ENCODE measurements at regions not wholly inside any gene's neighbourhood (a gene's known extent, or its start where the extent isn't known, plus 50 kb on each side); places are given as distances from the start of the nearest gene placed in this dataset.

DNA sequence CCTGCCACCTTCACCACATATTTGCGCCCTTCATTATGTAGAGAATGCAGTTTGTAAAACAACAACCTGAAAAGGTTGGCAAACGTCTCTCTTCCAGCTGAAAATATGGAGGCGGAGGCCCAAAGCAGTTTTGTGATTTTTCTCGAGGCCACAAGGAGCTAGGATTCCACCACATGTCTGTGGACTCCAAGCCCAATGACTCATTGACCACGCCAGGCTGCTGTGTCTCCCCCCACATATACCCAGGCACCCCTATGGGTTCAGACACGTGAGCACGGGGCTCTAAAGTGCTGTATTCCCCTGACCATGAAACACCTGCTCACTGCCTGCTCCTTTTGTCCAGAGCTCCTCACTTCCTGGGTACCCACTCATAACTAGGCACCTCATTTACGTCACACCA, 121.4 kb upstream of the CDH5 start:
- ATAC-seq = no peak
- Histone ChIP-seq H3K27ac (ENCODE audit: low read depth, low read length) (no peak overlapping the region), H3K36me3 (ENCODE audit: control insufficient read depth in 1 of 2, insufficient read depth in 2 of 2, low read length in 2 of 2) (no peaks in the 10 kb centered on the region), H4K20me1 (ENCODE audit: insufficient read depth) (no peaks in the 10 kb centered on the region), H3K79me2 (ENCODE audit: insufficient read depth, low read length) (no peaks in the 10 kb centered on the region), H3K4me2 (ENCODE audit: low read length) (no peak overlapping the region), H3K4me3 (replicated peaks in 1 of 2; ENCODE audit: low read depth in 1 of 2, low read length in 2 of 2) (no peak overlapping the region), H2AFZ (ENCODE audit: low read depth, low read length, poor library complexity, severe bottlenecking) (no peak overlapping the region), H3K4me1 (ENCODE audit: control insufficient read depth in 1 of 2, insufficient read depth in 2 of 2, low read length in 2 of 2) (no peaks in the 10 kb centered on the region), H3K9me3 (ENCODE audit: control insufficient read depth in 1 of 2, insufficient read depth in 1 of 2, low read depth in 1 of 2, low read length in 2 of 2) (no peaks in the 10 kb centered on the region), H3K9me2 (ENCODE audit: insufficient read depth) (no peaks in the 10 kb centered on the region), H3K27me3 (ENCODE audit: insufficient read depth, low read length) (no peaks in the 10 kb centered on the region), H3K9ac (ENCODE audit: low read length) (no peak overlapping the region)
- intact Hi-C loops (cut with micrococcal nuclease) = no loop called here
- TF ChIP-seq CBX3 (IDR thresholded peaks at IDR 0.05; ENCODE audit: low read depth) (no peak), POLR2A (IDR thresholded peaks at IDR 0.05; ENCODE audit: borderline replicate concordance, extremely low read depth, insufficient read depth, insufficient read length) (no peak), ZBTB33 (IDR thresholded peaks at IDR 0.05; ENCODE audit: extremely low read depth, insufficient replicate concordance, low read length) (no peak), SIN3A (IDR thresholded peaks at IDR 0.05; ENCODE audit: low read depth) (no peak), ZNF274 (IDR thresholded peaks at IDR 0.05; ENCODE audit: low read depth, low read length) (no peak), CTCF (IDR thresholded peaks at IDR 0.05 in 2 of 3, conservative IDR thresholded peaks at IDR 0.05 in 1 of 3; ENCODE audit: borderline replicate concordance in 1 of 3, insufficient read depth in 1 of 3, low read depth in 2 of 3, low read length in 2 of 3) (no peak), EZH2phosphoT487 (IDR thresholded peaks at IDR 0.05; ENCODE audit: borderline replicate concordance) (no peak), SRF (IDR thresholded peaks at IDR 0.05; ENCODE audit: low read depth) (no peak), FOSL1 (IDR thresholded peaks at IDR 0.05; ENCODE audit: low read depth) (no peak), EZH2 (IDR thresholded peaks at IDR 0.05) (no peak), CEBPB (IDR thresholded peaks at IDR 0.05; ENCODE audit: low read depth) (no peak)
- BruUV-seq (replicated peaks) = no TSS peak
- ChIA-PET RAD21 (ENCODE audit: low non-redundant PET in 1 of 2, low total read pairs in 2 of 2, uncharacterized antibody in 2 of 2, unreplicated experiment in 2 of 2) (no interaction called here), CTCF (no interaction called here), POLR2A (no interaction called here)
- no peak for DNase-seq (ENCODE audit: low read depth, low spot score)
